Gastrocnemius medialis (tissue), 4 donors: ENCODE measurements at regions not wholly inside any gene's neighbourhood (a gene's known extent, or its start where the extent isn't known, plus 50 kb on each side); places are given as distances from the start of the nearest gene placed in this dataset.
"Not testable (repeated sequence)": the region's sequence is repeated elsewhere in the genome, so short reads cannot be mapped to it uniquely, and the experiment has no call there.

Experiments
- ATAC-seq, 2 donors: fragments of 150-250 bp; one replicate each; pipeline ENCODE4 v1.9.1; 2016
- DNase-seq, 2 donors: peaks; one replicate each; pipeline ENCODE4 v3.0.0-alpha.2; 2019
- H3K27ac ChIP-seq, 4 donors: fragments of 200-600 bp; sonication (generic); 1 replicate in 1 of 4; 2 replicates in 3 of 4; pipeline ENCODE4 v1.5.1; 2016 to 2018; ENCODE audit warnings: mild to moderate bottlenecking in 2 of 4, moderate library complexity in 1 of 4
- H3K27me3 ChIP-seq, 3 donors: fragments of 200-600 bp; sonication (generic) in 2 of 3; 1 replicate in 1 of 3; 2 replicates in 2 of 3; pipeline versions ENCODE4 v1.5.1 to v1.6.0; 2016 to 2019; ENCODE audit warnings: mild to moderate bottlenecking in 1 of 3, moderate library complexity in 1 of 3
- H3K36me3 ChIP-seq, 2 donors: fragments of 200-600 bp; sonication (generic) in 1 of 2; one replicate each; pipeline ENCODE4 v1.5.1; 2017 to 2018
- H3K4me1 ChIP-seq, 2 donors: fragments of 200-600 bp; sonication (generic) in 1 of 2; one replicate each; pipeline ENCODE4 v1.5.1; 2016 to 2017; ENCODE audit warnings: mild to moderate bottlenecking in 2 of 2
- H3K4me3 ChIP-seq, 4 donors: fragments of 200-600 bp; sonication (generic) in 3 of 4; 1 replicate in 1 of 4; 2 replicates in 3 of 4; pipeline ENCODE4 v1.5.1; 2016 to 2019; ENCODE audit warnings: mild to moderate bottlenecking in 2 of 4
- H3K9me3 ChIP-seq, 3 donors: fragments of 200-600 bp; sonication (generic) in 2 of 3; 1 replicate in 1 of 3; 2 replicates in 2 of 3; pipeline ENCODE4 v1.5.1; 2016 to 2019
- POLR2A ChIP-seq, 2 donors: fragments of 450-650 bp; IDR thresholded peaks; one replicate each; pipeline ENCODE4 v1.6.1; 2017; ENCODE audit warnings: antibody characterized with exemption in 2 of 2, mild to moderate bottlenecking in 2 of 2, moderate library complexity in 2 of 2
- in situ Hi-C, 4 donors: fragments of 200-750 bp; cut with MboI; loops; one replicate each; pipeline versions ENCODE4 v1.15.0 to v1.8.0; 2017; ENCODE audit warnings: low sequenced_read_pairs in 4 of 4
- intact Hi-C: fragments of 100-400 bp; cut with DNase I; formaldehyde crosslinking; loops from one replicate; pipeline ENCODE4 v1.15.1; 2023; ENCODE audit warnings: low total_unique reads
- TF ChIP-seq, protein P1 (sequence below), 5 experiments: fragments of 450-650 bp in 3 of 5; fragments of 200-600 bp in 2 of 5; sonication (generic) in 2 of 5; IDR thresholded peaks in 4 of 5; conservative IDR thresholded peaks in 1 of 5; 1 replicate in 4 of 5; 2 replicates in 1 of 5; pipeline ENCODE4 v1.5.1; 2016 to 2019; ENCODE audit warnings: antibody characterized with exemption in 5 of 5, mild to moderate bottlenecking in 3 of 5, moderate library complexity in 3 of 5

DNA sequence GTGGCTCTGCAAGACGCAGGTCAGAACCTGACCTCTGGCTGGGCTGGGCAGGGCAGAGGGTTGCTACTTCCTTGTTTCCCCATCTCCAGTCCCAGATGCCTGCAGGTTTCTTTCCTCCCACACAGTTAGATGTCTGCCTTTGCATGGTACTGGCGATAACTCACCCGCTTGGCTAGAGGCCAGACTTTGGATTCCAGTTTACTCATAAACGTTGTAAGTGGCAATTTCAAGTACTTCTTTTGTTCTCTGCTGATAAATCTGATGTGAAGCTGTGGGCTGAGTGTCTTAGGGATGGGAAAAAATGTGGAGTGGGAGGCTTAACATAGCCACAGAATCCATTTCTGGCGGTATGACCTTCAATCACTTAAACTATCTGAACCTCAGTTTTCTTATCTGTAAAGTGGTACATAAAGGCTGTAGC is 194.2 kb downstream of the EBLN2 start:
- TF ChIP-seq POLR2A (IDR thresholded peaks at IDR 0.05): no peak
- TF ChIP-seq, protein P1, sequence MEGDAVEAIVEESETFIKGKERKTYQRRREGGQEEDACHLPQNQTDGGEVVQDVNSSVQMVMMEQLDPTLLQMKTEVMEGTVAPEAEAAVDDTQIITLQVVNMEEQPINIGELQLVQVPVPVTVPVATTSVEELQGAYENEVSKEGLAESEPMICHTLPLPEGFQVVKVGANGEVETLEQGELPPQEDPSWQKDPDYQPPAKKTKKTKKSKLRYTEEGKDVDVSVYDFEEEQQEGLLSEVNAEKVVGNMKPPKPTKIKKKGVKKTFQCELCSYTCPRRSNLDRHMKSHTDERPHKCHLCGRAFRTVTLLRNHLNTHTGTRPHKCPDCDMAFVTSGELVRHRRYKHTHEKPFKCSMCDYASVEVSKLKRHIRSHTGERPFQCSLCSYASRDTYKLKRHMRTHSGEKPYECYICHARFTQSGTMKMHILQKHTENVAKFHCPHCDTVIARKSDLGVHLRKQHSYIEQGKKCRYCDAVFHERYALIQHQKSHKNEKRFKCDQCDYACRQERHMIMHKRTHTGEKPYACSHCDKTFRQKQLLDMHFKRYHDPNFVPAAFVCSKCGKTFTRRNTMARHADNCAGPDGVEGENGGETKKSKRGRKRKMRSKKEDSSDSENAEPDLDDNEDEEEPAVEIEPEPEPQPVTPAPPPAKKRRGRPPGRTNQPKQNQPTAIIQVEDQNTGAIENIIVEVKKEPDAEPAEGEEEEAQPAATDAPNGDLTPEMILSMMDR (IDR thresholded peaks at IDR 0.05 in 4 of 5, conservative IDR thresholded peaks at IDR 0.05 in 1 of 5): no peak
- DNase-seq: no peak
- Histone ChIP-seq H3K9me3 (no peaks in the 10 kb centered on the region), H3K4me3 (no peak overlapping the region), H3K27me3 (no peaks in the 10 kb centered on the region), H3K36me3 (no peaks in the 10 kb centered on the region), H3K4me1 (no peaks in the 10 kb centered on the region), H3K27ac (no peak overlapping the region)
- intact Hi-C loops (no loop called here), in situ Hi-C loops (no loop called here)
- ATAC-seq: no peak

DNA sequence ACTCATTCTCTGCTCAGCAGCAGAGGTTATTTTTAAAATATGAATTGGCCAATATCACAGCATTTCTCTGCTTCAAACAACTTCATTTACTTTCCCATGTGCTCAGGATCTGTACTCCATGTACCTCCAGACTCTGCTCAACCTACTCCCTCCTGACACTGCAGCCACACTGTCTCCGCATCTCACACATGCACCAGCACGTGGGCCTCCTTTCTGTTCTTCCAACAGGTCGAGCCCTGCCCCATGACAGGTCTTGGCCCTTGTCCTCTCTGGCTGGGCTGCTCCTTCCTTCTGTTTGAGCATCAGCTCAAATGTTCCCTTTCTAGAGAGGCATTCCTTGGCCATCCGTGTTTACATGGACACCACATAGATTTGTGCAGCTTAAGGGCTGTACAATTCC is 195.7 kb downstream of the EBLN2 start:
- no peaks in the 10 kb centered on the region for H3K27me3 ChIP-seq
- H3K27ac ChIP-seq: no peak overlapping the region
- no peaks in the 10 kb centered on the region for H3K4me1 ChIP-seq
- in situ Hi-C loops (no loop called here), intact Hi-C loops (no loop called here)
- no peaks in the 10 kb centered on the region for H3K36me3 ChIP-seq
- H3K9me3 ChIP-seq: no peaks in the 10 kb centered on the region
- H3K4me3 ChIP-seq: no peak overlapping the region
- TF ChIP-seq POLR2A (IDR thresholded peaks at IDR 0.05): no peak
- TF ChIP-seq, protein P1 (IDR thresholded peaks at IDR 0.05 in 4 of 5, conservative IDR thresholded peaks at IDR 0.05 in 1 of 5): no peak
- ATAC-seq (no peak), DNase-seq (no peak)

DNA sequence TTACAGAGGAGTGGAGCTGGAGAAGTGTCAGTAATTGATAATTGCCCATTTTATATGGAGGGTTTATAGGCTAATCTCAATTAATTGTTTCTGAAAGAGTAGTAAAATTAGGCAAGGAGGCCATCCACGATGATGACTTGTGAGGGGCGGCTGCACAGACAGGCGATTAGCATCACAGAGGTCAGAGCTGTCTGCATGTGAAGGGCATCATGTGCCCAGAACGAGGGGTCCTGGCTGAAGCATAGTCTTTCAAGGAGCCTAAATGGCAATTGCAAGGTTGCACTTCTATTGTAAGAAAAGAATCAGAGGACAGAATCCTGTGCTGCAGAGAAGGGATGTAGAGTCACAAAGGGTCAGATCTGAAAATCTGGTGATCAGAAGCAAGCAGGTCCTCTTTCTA is 196.6 kb downstream of the EBLN2 start:
- ATAC-seq (no peak), DNase-seq (no peak)
- Histone ChIP-seq H3K36me3 (no peaks in the 10 kb centered on the region), H3K27me3 (no peaks in the 10 kb centered on the region), H3K4me3 (no peak overlapping the region), H3K4me1 (no peaks in the 10 kb centered on the region), H3K9me3 (no peaks in the 10 kb centered on the region), H3K27ac (no peak overlapping the region)
- TF ChIP-seq, protein P1 (IDR thresholded peaks at IDR 0.05 in 4 of 5, conservative IDR thresholded peaks at IDR 0.05 in 1 of 5): no peak
- no peak for TF ChIP-seq POLR2A (IDR thresholded peaks at IDR 0.05)
- in situ Hi-C loops (no loop called here), intact Hi-C loops (no loop called here)

DNA sequence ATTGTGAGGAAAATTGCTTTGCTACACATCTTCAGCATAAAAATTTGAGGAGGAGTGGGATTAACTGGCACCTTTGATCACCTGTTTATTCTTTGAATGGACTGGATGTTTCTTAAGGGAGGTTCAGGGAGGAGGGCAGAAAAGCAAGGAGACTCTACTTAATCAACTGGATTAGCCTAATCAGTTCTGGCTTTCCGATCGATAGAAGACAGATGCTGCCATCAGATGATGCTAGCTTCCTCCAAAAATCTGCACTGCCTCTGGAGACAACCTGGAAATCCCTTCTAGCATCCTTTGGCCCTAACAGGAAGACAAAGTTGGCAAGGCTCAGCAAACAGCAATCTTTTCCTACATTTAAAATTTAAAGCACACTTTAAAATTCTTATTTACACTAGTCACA is 197.8 kb downstream of the EBLN2 start:
- no peaks in the 10 kb centered on the region for H3K36me3 ChIP-seq
- H3K27me3 ChIP-seq: no peaks in the 10 kb centered on the region
- no peak for TF ChIP-seq POLR2A (IDR thresholded peaks at IDR 0.05)
- TF ChIP-seq, protein P1 (IDR thresholded peaks at IDR 0.05 in 4 of 5, conservative IDR thresholded peaks at IDR 0.05 in 1 of 5): no peak
- no peak overlapping the region for H3K27ac ChIP-seq
- no peak for ATAC-seq
- H3K4me3 ChIP-seq: no peak overlapping the region
- H3K4me1 ChIP-seq: no peaks in the 10 kb centered on the region
- DNase-seq: no peak
- in situ Hi-C loops (no loop called here), intact Hi-C loops (no loop called here)
- no peaks in the 10 kb centered on the region for H3K9me3 ChIP-seq

DNA sequence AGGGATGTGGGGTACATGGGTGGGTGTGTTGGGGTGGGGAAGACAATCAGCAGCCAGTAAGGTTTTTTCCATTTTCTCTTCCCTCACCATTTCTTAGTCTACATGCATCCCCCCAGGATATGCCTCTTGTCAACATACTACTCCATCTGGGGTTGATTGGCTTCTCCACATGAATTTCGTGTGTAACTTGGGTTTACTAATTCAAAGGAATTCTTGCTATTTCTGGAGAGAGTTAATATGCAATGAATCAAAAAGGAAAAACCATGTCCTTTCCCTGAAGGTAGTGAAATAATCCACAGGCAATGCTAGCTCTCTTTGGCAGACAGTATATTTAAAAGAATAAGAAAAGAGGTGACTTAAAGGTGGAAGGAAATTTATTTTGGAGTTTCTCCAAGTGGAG is 198.4 kb downstream of the EBLN2 start:
- Histone ChIP-seq H3K27ac (no peak overlapping the region), H3K4me3 (no peak overlapping the region), H3K36me3 (no peaks in the 10 kb centered on the region), H3K27me3 (no peaks in the 10 kb centered on the region), H3K4me1 (no peaks in the 10 kb centered on the region), H3K9me3 (no peaks in the 10 kb centered on the region)
- in situ Hi-C loops (no loop called here), intact Hi-C loops (no loop called here)
- no peak for DNase-seq
- no peak for ATAC-seq
- no peak for TF ChIP-seq POLR2A (IDR thresholded peaks at IDR 0.05)
- TF ChIP-seq, protein P1 (IDR thresholded peaks at IDR 0.05 in 4 of 5, conservative IDR thresholded peaks at IDR 0.05 in 1 of 5): no peak

DNA sequence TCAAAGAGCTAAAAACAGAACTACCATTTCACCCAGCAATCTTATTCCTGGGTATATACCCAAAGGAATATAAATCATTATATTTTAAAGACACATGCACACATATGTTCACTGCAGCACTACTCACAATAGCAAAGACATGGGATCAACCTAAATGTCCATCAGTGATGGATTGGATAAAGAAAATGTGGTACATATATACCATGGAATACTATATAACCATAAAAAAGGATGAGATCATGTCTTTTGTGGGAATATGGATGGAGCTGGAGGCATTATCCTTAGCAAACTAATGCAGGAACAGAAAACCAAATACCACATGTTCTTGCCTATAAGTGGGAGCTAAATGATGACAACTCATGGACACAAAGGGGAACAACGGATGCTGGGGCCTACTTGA is 205.1 kb downstream of the EBLN2 start:
- H3K27ac ChIP-seq, H3K4me3 ChIP-seq, H3K4me1 ChIP-seq, DNase-seq, ATAC-seq, H3K36me3 ChIP-seq, H3K9me3 ChIP-seq, intact Hi-C loops, H3K27me3 ChIP-seq, in situ Hi-C loops: not testable (repeated sequence)

DNA sequence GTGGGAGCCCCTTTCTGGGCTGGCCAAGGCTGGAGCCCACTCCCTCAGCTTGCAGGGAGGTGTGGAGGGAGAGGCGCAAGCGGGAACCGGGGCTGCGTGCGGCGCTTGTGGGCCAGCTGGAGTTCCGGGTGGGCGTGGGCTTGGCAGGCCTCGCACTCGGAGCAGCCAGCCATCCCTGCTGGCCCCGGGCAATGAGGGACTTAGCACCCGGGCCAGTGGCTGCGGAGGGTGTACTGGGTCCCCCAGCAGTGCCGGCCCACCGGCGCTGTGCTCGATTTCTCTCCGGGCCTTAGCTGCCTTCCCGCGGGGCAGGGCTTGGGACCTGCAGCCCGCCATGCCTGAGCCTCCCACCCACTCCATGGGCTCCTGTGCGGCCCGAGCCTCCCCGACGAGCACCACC is 207.7 kb downstream of the EBLN2 start:
- H3K4me1 ChIP-seq, H3K27me3 ChIP-seq, H3K4me3 ChIP-seq, H3K27ac ChIP-seq, in situ Hi-C loops, ATAC-seq, H3K9me3 ChIP-seq, H3K36me3 ChIP-seq, DNase-seq, intact Hi-C loops: not testable (repeated sequence)
